H1 (cell line): ENCODE measurements at regions not wholly inside any gene's neighbourhood (a gene's known extent, or its start where the extent isn't known, plus 50 kb on each side); places are given as distances from the start of the nearest gene placed in this dataset.

Experiments
- CTCF ChIA-PET: fragments of 300-600 bp; sonication (Branson Sonifier 250); formaldehyde crosslinking; loops from one replicate; lab custom pipeline; 2021; ENCODE audit not compliant: partially characterized antibody; lab: Charles Lee
- POLR2A ChIA-PET: fragments of 300-600 bp; sonication (Branson Sonifier 250); formaldehyde crosslinking; loops from one replicate; lab custom pipeline; 2021; ENCODE audit warnings: inconsistent platforms; ENCODE audit not compliant: partially characterized antibody; lab: Charles Lee
- DNase-seq, 2 experiments: peaks; one replicate each; pipeline versions ENCODE4 v3.0.0 to v3.0.0-alpha.2; 2010 to 2022; ENCODE audit warnings: low spot score in 2 of 2, low read depth in 1 of 2, mixed read lengths in 1 of 2
- FAIRE-seq: peaks from 2 replicates; lab custom pipeline; 2011; peaks lifted over from hg19 to GRCh38; lab: Jason Lieb, UNC
- H2AFZ ChIP-seq: 2 replicates; pipeline ENCODE4 v1.8.1; 2012; ENCODE audit warnings: low read length, inconsistent platforms
- H2AK5ac ChIP-seq: 2 replicates; pipeline ENCODE4 v1.6.1; 2013; ENCODE audit warnings: low read depth, low read length
- H2BK120ac ChIP-seq: replicated peaks from 2 replicates; pipeline ENCODE3; 2013; ENCODE audit warnings: low read depth, low read length, inconsistent platforms
- H2BK12ac ChIP-seq: 2 replicates; pipeline ENCODE4 v1.6.1; 2013; ENCODE audit warnings: low read depth, low read length
- H2BK15ac ChIP-seq: 2 replicates; pipeline ENCODE4 v1.6.1; 2013; ENCODE audit warnings: low read length
- H2BK20ac ChIP-seq: 2 replicates; pipeline ENCODE4 v1.6.1; 2013; ENCODE audit warnings: low read length
- H2BK5ac ChIP-seq: 2 replicates; pipeline ENCODE4 v1.6.1; 2013; ENCODE audit warnings: low read depth, low read length
- H3K14ac ChIP-seq: 2 replicates; pipeline ENCODE4 v1.6.1; 2013; ENCODE audit warnings: inconsistent platforms; ENCODE audit not compliant: insufficient read length
- H3K18ac ChIP-seq: 2 replicates; pipeline ENCODE4 v1.6.1; 2013; ENCODE audit warnings: low read length; ENCODE audit errors: extremely low read depth
- H3K23ac ChIP-seq: 2 replicates; pipeline ENCODE4 v1.6.1; 2013; ENCODE audit warnings: inconsistent platforms; ENCODE audit not compliant: insufficient read length
- H3K23me2 ChIP-seq: 2 replicates; pipeline ENCODE4 v1.6.1; 2013; ENCODE audit warnings: low read depth, low read length
- H3K27ac ChIP-seq: 2 replicates; pipeline ENCODE4 v1.6.1; 2011; ENCODE audit warnings: low read depth, low read length, inconsistent platforms
- H3K27me3 ChIP-seq, 4 experiments: replicated peaks in 1 of 4; 1 replicate in 1 of 4; 2 replicates in 3 of 4; pipeline versions ENCODE4 v1.6.1 to v1.8.1; 2011 to 2013; ENCODE audit warnings: low read length in 3 of 4, mild to moderate bottlenecking in 3 of 4, inconsistent platforms in 2 of 4, mixed read lengths in 2 of 4, moderate library complexity in 1 of 4; ENCODE audit not compliant: control insufficient read depth in 3 of 4, insufficient read depth in 3 of 4; ENCODE audit errors: extremely low read depth in 1 of 4
- H3K36me3 ChIP-seq, 4 experiments: 2 replicates each; pipeline versions ENCODE4 v1.6.1 to v1.8.1; 2011 to 2013; ENCODE audit warnings: mild to moderate bottlenecking in 4 of 4, low read length in 3 of 4, moderate library complexity in 2 of 4, control low read depth in 1 of 4, inconsistent platforms in 1 of 4; ENCODE audit not compliant: insufficient read depth in 4 of 4, control insufficient read depth in 2 of 4
- H3K4ac ChIP-seq: replicated peaks from 2 replicates; pipeline ENCODE3; 2013; ENCODE audit warnings: low read length, low read depth, mixed read lengths, inconsistent platforms; ENCODE audit not compliant: insufficient read length
- H3K4me1 ChIP-seq, 4 experiments: replicated peaks in 1 of 4; 1 replicate in 1 of 4; 2 replicates in 3 of 4; pipeline versions ENCODE4 v1.6.1 to v1.8.1; 2011 to 2013; ENCODE audit warnings: low read length in 3 of 4, inconsistent platforms in 2 of 4, mixed read lengths in 1 of 4; ENCODE audit not compliant: insufficient read depth in 4 of 4, control insufficient read depth in 3 of 4
- H3K4me2 ChIP-seq, 2 experiments: 2 replicates each; pipeline versions ENCODE4 v1.6.1 to v1.8.1; 2011 to 2013; ENCODE audit warnings: low read depth in 2 of 2, low read length in 2 of 2, control low read depth in 1 of 2, inconsistent platforms in 1 of 2, mild to moderate bottlenecking in 1 of 2; ENCODE audit not compliant: insufficient read depth in 1 of 2
- H3K4me3 ChIP-seq, 4 experiments: fragments of 200-600, 300-600 bp in 1 of 4; sonication (generic), shearing (Covaris generic), sonication (Bioruptor Twin) in 1 of 4; 2 replicates each; pipeline versions ENCODE4 v1.5.1 to v1.8.1; 2011 to 2016; ENCODE audit warnings: low read length in 4 of 4, low read depth in 3 of 4, control low read depth in 2 of 4, inconsistent platforms in 2 of 4, mild to moderate bottlenecking in 2 of 4, mixed read lengths in 1 of 4, moderate library complexity in 1 of 4; ENCODE audit not compliant: insufficient read depth in 2 of 4; ENCODE audit errors: extremely low read depth in 1 of 4
- H3K56ac ChIP-seq: replicated peaks from 2 replicates; pipeline ENCODE3; 2013; ENCODE audit warnings: low read depth, mild to moderate bottlenecking, mixed read lengths, low read length, inconsistent platforms; ENCODE audit not compliant: insufficient read length
- H3K79me1 ChIP-seq: 2 replicates; pipeline ENCODE4 v1.6.1; 2013; ENCODE audit warnings: low read depth, low read length, control low read depth
- H3K79me2 ChIP-seq, 2 experiments: 2 replicates each; pipeline versions ENCODE4 v1.6.1 to v1.8.1; 2012 to 2013; ENCODE audit warnings: low read length in 2 of 2, mild to moderate bottlenecking in 2 of 2, inconsistent platforms in 1 of 2; ENCODE audit not compliant: insufficient read depth in 2 of 2, control insufficient read depth in 1 of 2
- H3K9ac ChIP-seq, 4 experiments: replicated peaks in 1 of 4; 1 replicate in 1 of 4; 2 replicates in 3 of 4; pipeline versions ENCODE4 v1.6.1 to v1.8.1; 2011 to 2013; ENCODE audit warnings: low read depth in 3 of 4, low read length in 3 of 4, control low read depth in 2 of 4, mild to moderate bottlenecking in 2 of 4, moderate library complexity in 2 of 4, inconsistent platforms in 1 of 4; ENCODE audit errors: extremely low read depth in 1 of 4
- H3K9me3 ChIP-seq, 2 experiments: 2 replicates each; pipeline versions ENCODE4 v1.6.1 to v1.8.1; 2012 to 2013; ENCODE audit warnings: mild to moderate bottlenecking in 2 of 2, moderate library complexity in 2 of 2, control low read depth in 1 of 2, inconsistent platforms in 1 of 2, low read depth in 1 of 2, low read length in 1 of 2, mixed read lengths in 1 of 2; ENCODE audit not compliant: insufficient read depth in 2 of 2
- H4K20me1 ChIP-seq, 2 experiments: replicated peaks in 1 of 2; 2 replicates each; pipeline versions ENCODE3 to v1.8.1; 2011 to 2013; ENCODE audit warnings: inconsistent platforms in 2 of 2, low read length in 2 of 2, mild to moderate bottlenecking in 1 of 2; ENCODE audit not compliant: insufficient read depth in 2 of 2, control insufficient read depth in 1 of 2
- H4K5ac ChIP-seq: 2 replicates; pipeline ENCODE4 v1.6.1; 2013; ENCODE audit warnings: low read length, low read depth, mixed read lengths, inconsistent platforms; ENCODE audit not compliant: insufficient read length
- H4K8ac ChIP-seq: 2 replicates; pipeline ENCODE4 v1.8.0; 2013; ENCODE audit warnings: mild to moderate bottlenecking, moderate library complexity, low read length, inconsistent platforms; ENCODE audit not compliant: insufficient read depth; ENCODE audit errors: extremely low read depth
- H4K91ac ChIP-seq: replicated peaks from 2 replicates; pipeline ENCODE3; 2013; ENCODE audit warnings: low read length, mixed read lengths, inconsistent platforms; ENCODE audit not compliant: insufficient read length
- EGR1 ChIP-seq: IDR thresholded peaks from 2 replicates; pipeline ENCODE4 v1.6.1; 2011; ENCODE audit warnings: low read depth, low read length, borderline replicate concordance
- GABPA ChIP-seq: IDR thresholded peaks from 2 replicates; pipeline ENCODE4 v1.6.1; 2011; ENCODE audit warnings: mild to moderate bottlenecking, low read length, moderate library complexity, borderline replicate concordance; ENCODE audit not compliant: insufficient read depth
- MAFK ChIP-seq: IDR thresholded peaks from 2 replicates; pipeline ENCODE4 v1.6.1; 2012; ENCODE audit warnings: low read depth, mild to moderate bottlenecking, improper control_type of control experiment, low read length
- SUZ12 ChIP-seq: fragments of 200-600 bp; sonication (generic); IDR thresholded peaks from 2 replicates; pipeline ENCODE4 v1.6.1; 2012; ENCODE audit warnings: mild to moderate bottlenecking, inconsistent platforms, low read length, moderate library complexity, mixed read lengths
- TAF7 ChIP-seq: optimal IDR thresholded peaks from 2 replicates; pipeline ENCODE3; 2011; ENCODE audit warnings: low read depth, mild to moderate bottlenecking, inconsistent platforms, low read length, moderate library complexity, borderline replicate concordance
- WGBS, 2 experiments: shearing (Covaris generic) in 1 of 2; methylation state at CpG; one replicate each; pipeline versions ENCODE4 v1.1.6 to v1.1.7; 2013 to 2015; ENCODE audit warnings: low lambda C conversion rate in 2 of 2, mixed read lengths in 2 of 2, inconsistent platforms in 1 of 2, low coverage in 1 of 2, missing lambda C conversion rate in 1 of 2; ENCODE audit not compliant: insufficient replicate concordance in 2 of 2, insufficient coverage in 1 of 2, insufficient read length in 1 of 2; ENCODE audit errors: extremely low coverage in 1 of 2, missing lambda C conversion rate in 1 of 2; 5-methylcytosine and 5-hydroxymethylcytosine counted together

- no peaks in the 10 kb centered on the region; a peak in 1 of 7 replicates for H3K27me3 ChIP-seq
- no peak overlapping the region for H3K4me3 ChIP-seq
- H4K20me1 ChIP-seq: no peaks in the 10 kb centered on the region
- H4K8ac ChIP-seq: no peak overlapping the region
- no peaks in the 10 kb centered on the region; a peak in 1 of 7 replicates for H3K4me1 ChIP-seq
- H3K56ac ChIP-seq: no peak overlapping the region
- no peak overlapping the region for H2BK20ac ChIP-seq
- H3K9me3 ChIP-seq: no peaks in the 10 kb centered on the region; a peak in 1 of 4 replicates
- no peak overlapping the region for H2BK5ac ChIP-seq
- H2AFZ ChIP-seq: no peak overlapping the region
- no peaks in the 10 kb centered on the region for H3K36me3 ChIP-seq
- H4K91ac ChIP-seq: no peak overlapping the region
- DNase-seq (no peak), FAIRE-seq (no peak)
- no peaks in the 10 kb centered on the region for H3K23me2 ChIP-seq
- H2AK5ac ChIP-seq: no peak overlapping the region
- H3K27ac ChIP-seq: no peak overlapping the region
- H3K79me2 ChIP-seq: no peaks in the 10 kb centered on the region
- 95% methylated on average over 31 of the region's 31 CpGs; no CpG with 5 or more reads in 1 of the 2 experiments for WGBS, 2 experiments
- POLR2A ChIA-PET: interaction anchor here (0.6 kb wide), 1 partner anchor 17 kb away, joined by 3 read pairs; no protein-coding TSS in a partner anchor
- no peak overlapping the region for H4K5ac ChIP-seq
- H2BK15ac ChIP-seq: no peak overlapping the region
- no peak overlapping the region for H3K4ac ChIP-seq
- no peak overlapping the region for H3K9ac ChIP-seq
- TF ChIP-seq EGR1: no peak
- TF ChIP-seq TAF7: no peak
- no peak for TF ChIP-seq MAFK
- TF ChIP-seq SUZ12: no peak
- TF ChIP-seq GABPA: no peak
- CTCF ChIA-PET: interaction anchor here (1.1 kb wide), 2 partner anchors 10 to 153 kb away, joined by 3 to 5 read pairs; no protein-coding TSS in a partner anchor
- H3K4me2 ChIP-seq: no peak overlapping the region
- H3K14ac ChIP-seq: no peak overlapping the region
- no peak overlapping the region for H3K18ac ChIP-seq
- H2BK12ac ChIP-seq: no peak overlapping the region
- no peaks in the 10 kb centered on the region for H3K79me1 ChIP-seq
- H3K23ac ChIP-seq: no peak overlapping the region
- no peak overlapping the region for H2BK120ac ChIP-seq
Observed at GRCh38 chr14:104376202-104377140, 203.1 kb upstream of the C14orf180 start.
